ENCODE measurements at regions not wholly inside any gene's neighbourhood (a gene's known extent, or its start where the extent isn't known, plus 50 kb on each side); places are given as distances from the start of the nearest gene placed in this dataset.
"Not testable (repeated sequence)": the region's sequence is repeated elsewhere in the genome, so short reads cannot be mapped to it uniquely, and the experiment has no call there.

DNA sequence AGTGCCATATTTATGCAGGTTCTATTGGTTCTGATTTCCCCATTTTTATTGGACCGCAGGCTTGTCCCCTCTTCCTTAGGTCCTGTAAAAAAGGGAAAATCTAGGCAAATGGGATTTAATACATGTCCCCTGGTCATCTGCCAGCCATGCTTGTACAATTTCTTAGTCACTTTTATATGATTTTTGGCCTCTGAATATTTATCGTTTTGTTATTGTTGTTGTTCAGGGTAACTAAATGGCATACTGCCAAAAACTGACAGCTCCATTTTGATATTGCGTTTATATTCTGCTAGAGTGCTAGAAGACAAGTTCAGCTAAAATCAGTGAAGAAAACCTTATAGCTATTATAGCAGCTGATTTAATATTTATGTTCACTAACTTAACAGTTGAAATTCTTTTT, 770.2 kb upstream of the FAM174A start:
- H3K4me3 Mint-ChIP-seq (ENCODE audit: unreplicated experiment), result no peak overlapping the region
- POLR2A ChIA-PET, result no interaction called here
- H3K9me3 Mint-ChIP-seq (ENCODE audit: unreplicated experiment), result no peaks in the 10 kb centered on the region
- no peaks in the 10 kb centered on the region for H3K36me3 Mint-ChIP-seq (ENCODE audit: insufficient read depth, unreplicated experiment)
- CTCF ChIA-PET, result no interaction called here
- no peaks in the 10 kb centered on the region for H3K4me1 Mint-ChIP-seq (ENCODE audit: low read depth, unreplicated experiment)
- Histone ChIP-seq H3K9me3 (no peaks in the 10 kb centered on the region), H3K27me3 (replicated peaks; ENCODE audit: control insufficient read depth, insufficient read depth, low read length) (no peaks in the 10 kb centered on the region), H3K4me3 (ENCODE audit: low read depth, low read length) (no peak overlapping the region), H3K36me3 (ENCODE audit: control insufficient read depth, insufficient read depth, low read length) (no peaks in the 10 kb centered on the region), H3K4me1 (no peaks in the 10 kb centered on the region)
- H3K27ac Mint-ChIP-seq (ENCODE audit: unreplicated experiment), result no peak overlapping the region
- intact Hi-C loops (cut with micrococcal nuclease; ENCODE audit: unreplicated experiment), result no loop called here
- TF ChIP-seq, protein P1, sequence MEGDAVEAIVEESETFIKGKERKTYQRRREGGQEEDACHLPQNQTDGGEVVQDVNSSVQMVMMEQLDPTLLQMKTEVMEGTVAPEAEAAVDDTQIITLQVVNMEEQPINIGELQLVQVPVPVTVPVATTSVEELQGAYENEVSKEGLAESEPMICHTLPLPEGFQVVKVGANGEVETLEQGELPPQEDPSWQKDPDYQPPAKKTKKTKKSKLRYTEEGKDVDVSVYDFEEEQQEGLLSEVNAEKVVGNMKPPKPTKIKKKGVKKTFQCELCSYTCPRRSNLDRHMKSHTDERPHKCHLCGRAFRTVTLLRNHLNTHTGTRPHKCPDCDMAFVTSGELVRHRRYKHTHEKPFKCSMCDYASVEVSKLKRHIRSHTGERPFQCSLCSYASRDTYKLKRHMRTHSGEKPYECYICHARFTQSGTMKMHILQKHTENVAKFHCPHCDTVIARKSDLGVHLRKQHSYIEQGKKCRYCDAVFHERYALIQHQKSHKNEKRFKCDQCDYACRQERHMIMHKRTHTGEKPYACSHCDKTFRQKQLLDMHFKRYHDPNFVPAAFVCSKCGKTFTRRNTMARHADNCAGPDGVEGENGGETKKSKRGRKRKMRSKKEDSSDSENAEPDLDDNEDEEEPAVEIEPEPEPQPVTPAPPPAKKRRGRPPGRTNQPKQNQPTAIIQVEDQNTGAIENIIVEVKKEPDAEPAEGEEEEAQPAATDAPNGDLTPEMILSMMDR (IDR thresholded peaks at IDR 0.05; ENCODE audit: insufficient read depth in 1 of 2, low read depth in 1 of 2, low read length in 1 of 2, severe bottlenecking in 1 of 2, unreplicated experiment in 1 of 2), result no peak
- peaks cover 3% of the 10 kb centered on the region for H3K27me3 Mint-ChIP-seq (ENCODE audit: insufficient read depth, unreplicated experiment)
- no peak for DNase-seq
- no TSS peak for BruUV-seq (replicated peaks)

DNA sequence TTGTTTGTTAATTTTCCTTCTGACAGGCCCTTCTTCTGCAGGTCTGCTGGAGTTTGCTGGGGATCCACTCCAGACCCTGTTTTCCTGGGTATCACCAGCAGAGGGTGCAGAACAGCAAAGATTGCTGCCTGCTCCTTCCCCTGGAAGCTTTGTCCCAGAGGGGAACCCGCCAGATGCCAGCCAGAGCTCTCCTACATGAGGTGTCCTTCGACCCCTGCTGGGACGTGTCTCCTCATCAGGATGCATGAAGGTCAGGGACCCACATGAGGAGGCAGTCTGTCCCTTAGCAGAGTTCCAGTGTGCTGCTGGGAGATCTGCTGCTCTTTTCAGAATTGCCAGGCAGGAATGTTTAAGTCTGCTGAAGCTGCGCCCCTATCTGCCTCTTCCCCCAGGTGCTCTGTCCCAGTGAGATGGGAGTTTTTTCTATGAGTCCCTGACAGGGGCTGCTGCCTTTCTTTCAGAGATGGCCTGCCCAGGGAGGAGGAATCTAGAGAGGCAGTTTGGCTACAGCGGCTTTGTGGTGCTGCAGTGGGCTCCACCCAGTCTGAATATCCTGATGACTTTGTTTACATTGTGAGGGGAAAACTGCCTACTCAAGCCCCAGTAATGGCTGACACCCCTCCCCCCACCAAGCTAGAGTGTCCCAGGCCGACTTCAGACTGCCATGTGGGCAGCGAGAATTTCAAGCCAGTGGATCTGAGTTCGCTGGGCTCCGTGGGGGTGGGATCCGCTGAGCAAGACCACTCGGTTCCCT, 772.0 kb upstream of the FAM174A start:
- no peaks in the 10 kb centered on the region for H3K9me3 ChIP-seq
- intact Hi-C loops (cut with micrococcal nuclease; ENCODE audit: unreplicated experiment), result no loop called here
- Mint-ChIP-seq H3K9me3 (ENCODE audit: unreplicated experiment) (no peaks in the 10 kb centered on the region), H3K4me1 (ENCODE audit: low read depth, unreplicated experiment) (no peaks in the 10 kb centered on the region), H3K36me3 (ENCODE audit: insufficient read depth, unreplicated experiment) (no peaks in the 10 kb centered on the region), H3K4me3 (ENCODE audit: unreplicated experiment) (no peak overlapping the region), H3K27ac (ENCODE audit: unreplicated experiment) (no peak overlapping the region), H3K27me3 (ENCODE audit: insufficient read depth, unreplicated experiment) (peaks cover 3% of the 10 kb centered on the region)
- TF ChIP-seq, protein P1 (IDR thresholded peaks at IDR 0.05; ENCODE audit: insufficient read depth in 1 of 2, low read depth in 1 of 2, low read length in 1 of 2, severe bottlenecking in 1 of 2, unreplicated experiment in 1 of 2), result no peak
- ChIA-PET CTCF (no interaction called here), POLR2A (no interaction called here)
- H3K4me3 ChIP-seq (ENCODE audit: low read depth, low read length), result no peak overlapping the region
- no TSS peak for BruUV-seq (replicated peaks)
- H3K36me3 ChIP-seq (ENCODE audit: control insufficient read depth, insufficient read depth, low read length), result no peaks in the 10 kb centered on the region
- H3K27me3 ChIP-seq (replicated peaks; ENCODE audit: control insufficient read depth, insufficient read depth, low read length), result no peaks in the 10 kb centered on the region
- DNase-seq, result no peak
- H3K4me1 ChIP-seq, result no peaks in the 10 kb centered on the region

DNA sequence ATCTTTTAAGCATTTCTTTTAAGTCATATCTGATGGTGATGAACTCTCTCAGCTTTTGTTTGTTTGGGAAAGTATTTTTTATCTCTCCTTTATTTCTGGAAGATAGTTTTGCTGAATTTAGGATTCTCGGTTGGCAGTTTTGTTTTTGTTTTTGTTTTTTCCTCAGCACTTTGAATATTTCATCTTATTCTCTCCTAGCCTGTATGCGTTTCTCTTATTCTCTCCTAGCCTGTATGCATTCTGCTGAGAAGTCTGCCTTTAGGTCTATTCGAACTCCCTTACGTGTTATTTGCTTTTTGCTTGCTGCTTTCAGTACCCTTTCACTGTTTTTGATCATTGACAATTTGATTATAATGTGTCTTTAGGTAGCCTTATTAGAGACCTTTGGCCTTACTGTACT, 787.8 kb upstream of the FAM174A start:
- no peak for DNase-seq
- Histone ChIP-seq H3K27me3 (replicated peaks; ENCODE audit: control insufficient read depth, insufficient read depth, low read length) (no peaks in the 10 kb centered on the region), H3K36me3 (ENCODE audit: control insufficient read depth, insufficient read depth, low read length) (no peaks in the 10 kb centered on the region), H3K4me3 (ENCODE audit: low read depth, low read length) (no peak overlapping the region), H3K4me1 (no peaks in the 10 kb centered on the region), H3K9me3 (no peaks in the 10 kb centered on the region)
- Mint-ChIP-seq H3K4me1 (ENCODE audit: low read depth, unreplicated experiment) (no peaks in the 10 kb centered on the region), H3K27ac (ENCODE audit: unreplicated experiment) (no peak overlapping the region), H3K27me3 (ENCODE audit: insufficient read depth, unreplicated experiment) (no peaks in the 10 kb centered on the region), H3K9me3 (ENCODE audit: unreplicated experiment) (no peaks in the 10 kb centered on the region), H3K36me3 (ENCODE audit: insufficient read depth, unreplicated experiment) (no peaks in the 10 kb centered on the region), H3K4me3 (ENCODE audit: unreplicated experiment) (no peak overlapping the region)
- CTCF ChIA-PET, result no interaction called here
- TF ChIP-seq, protein P1 (IDR thresholded peaks at IDR 0.05; ENCODE audit: insufficient read depth in 1 of 2, low read depth in 1 of 2, low read length in 1 of 2, severe bottlenecking in 1 of 2, unreplicated experiment in 1 of 2), result no peak
- POLR2A ChIA-PET, result no interaction called here
- no TSS peak for BruUV-seq (replicated peaks)
- intact Hi-C loops (cut with micrococcal nuclease; ENCODE audit: unreplicated experiment), result no loop called here

DNA sequence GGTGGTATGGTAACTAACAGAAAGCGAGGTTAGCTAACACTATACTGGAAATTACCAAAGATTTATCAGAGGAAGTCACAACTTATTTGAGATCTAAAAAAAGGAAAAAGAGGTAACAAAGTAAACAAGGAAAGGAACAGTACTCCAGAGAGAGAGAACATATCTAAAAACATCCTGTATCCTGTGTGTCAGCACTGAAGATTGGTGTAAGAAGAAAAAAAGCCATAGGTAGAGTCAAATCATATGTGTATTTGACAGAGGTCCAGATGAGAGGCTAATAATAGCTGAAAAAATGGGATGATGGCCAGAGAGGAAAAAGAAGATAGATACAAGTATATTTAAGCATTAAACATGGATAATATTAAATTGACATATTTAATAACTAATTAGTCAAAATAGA, 802.0 kb upstream of the FAM174A start:
- intact Hi-C loops (cut with micrococcal nuclease; ENCODE audit: unreplicated experiment); H3K27ac Mint-ChIP-seq (ENCODE audit: unreplicated experiment); H3K27me3 Mint-ChIP-seq (ENCODE audit: insufficient read depth, unreplicated experiment); H3K4me3 Mint-ChIP-seq (ENCODE audit: unreplicated experiment); H3K4me1 ChIP-seq; POLR2A ChIA-PET; H3K9me3 Mint-ChIP-seq (ENCODE audit: unreplicated experiment); CTCF ChIA-PET; DNase-seq; H3K4me3 ChIP-seq (ENCODE audit: low read depth, low read length); H3K27me3 ChIP-seq (replicated peaks; ENCODE audit: control insufficient read depth, insufficient read depth, low read length); H3K9me3 ChIP-seq; H3K36me3 Mint-ChIP-seq (ENCODE audit: insufficient read depth, unreplicated experiment); BruUV-seq (replicated peaks); H3K36me3 ChIP-seq (ENCODE audit: control insufficient read depth, insufficient read depth, low read length); H3K4me1 Mint-ChIP-seq (ENCODE audit: low read depth, unreplicated experiment): not testable (repeated sequence)

DNA sequence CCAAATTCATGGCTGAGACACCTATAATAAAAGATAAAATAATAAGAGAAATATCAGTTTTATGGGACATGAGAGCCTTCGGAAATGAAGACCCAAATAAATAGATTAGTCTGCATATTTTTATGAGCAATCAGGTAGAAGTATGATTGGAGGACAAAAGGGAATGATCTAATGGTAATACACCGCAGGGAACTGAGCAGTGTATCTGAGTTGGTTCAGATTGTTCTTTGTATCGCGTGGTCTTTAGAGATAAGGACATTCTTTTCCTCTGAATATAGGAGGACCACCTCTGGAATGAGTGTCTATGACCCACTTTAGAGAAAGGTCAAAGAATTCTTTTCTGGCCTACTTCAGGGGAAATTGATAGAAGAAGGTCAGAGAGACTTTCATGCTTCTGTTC, 801.8 kb upstream of the CHD1 start:
- H3K4me1 ChIP-seq; H3K4me1 Mint-ChIP-seq (ENCODE audit: low read depth, unreplicated experiment); DNase-seq; H3K27me3 Mint-ChIP-seq (ENCODE audit: insufficient read depth, unreplicated experiment); H3K9me3 Mint-ChIP-seq (ENCODE audit: unreplicated experiment); H3K9me3 ChIP-seq; CTCF ChIA-PET; H3K27ac Mint-ChIP-seq (ENCODE audit: unreplicated experiment); H3K4me3 Mint-ChIP-seq (ENCODE audit: unreplicated experiment); H3K36me3 ChIP-seq (ENCODE audit: control insufficient read depth, insufficient read depth, low read length); intact Hi-C loops (cut with micrococcal nuclease; ENCODE audit: unreplicated experiment); H3K4me3 ChIP-seq (ENCODE audit: low read depth, low read length); POLR2A ChIA-PET; H3K36me3 Mint-ChIP-seq (ENCODE audit: insufficient read depth, unreplicated experiment); H3K27me3 ChIP-seq (replicated peaks; ENCODE audit: control insufficient read depth, insufficient read depth, low read length); BruUV-seq (replicated peaks): not testable (repeated sequence)
